Keratinocyte (primary cell): ENCODE measurements at regions not wholly inside any gene's neighbourhood (a gene's known extent, or its start where the extent isn't known, plus 50 kb on each side); places are given as distances from the start of the nearest gene placed in this dataset.

Source experiments
- CTCF ChIP-seq, 3 experiments: IDR thresholded peaks in 1 of 3; conservative IDR thresholded peaks in 1 of 3; optimal IDR thresholded peaks in 1 of 3; 2 replicates in 2 of 3; 3 replicates in 1 of 3; pipeline versions ENCODE3 to v1.5.1; 2011; ENCODE audit warnings: low read length in 3 of 3, mild to moderate bottlenecking in 3 of 3, moderate library complexity in 2 of 3, control low read depth in 1 of 3, inconsistent platforms in 1 of 3; ENCODE audit not compliant: insufficient read depth in 2 of 3; ENCODE audit errors: extremely low read depth in 1 of 3
- EZH2 ChIP-seq: IDR thresholded peaks from one replicate; pipeline ENCODE4 v1.6.1; 2012; ENCODE audit warnings: inconsistent platforms, mild to moderate bottlenecking, low read length, moderate library complexity

- no peak for TF ChIP-seq CTCF (optimal IDR thresholded peaks at IDR 0.05 in 1 of 3, IDR thresholded peaks at IDR 0.05 in 1 of 3, conservative IDR thresholded peaks at IDR 0.05 in 1 of 3; ENCODE audit: extremely low read depth in 1 of 3, insufficient read depth in 2 of 3, low read length in 3 of 3)
- no peak for TF ChIP-seq EZH2
Measured at GRCh38 chr2:34031097-34031496, 432.0 kb upstream of the FAM98A start.
